Right atrium auricular region (tissue), 2 donors: ENCODE measurements at regions not wholly inside any gene's neighbourhood (a gene's known extent, or its start where the extent isn't known, plus 50 kb on each side); places are given as distances from the start of the nearest gene placed in this dataset.

Experiments used
- DNase-seq: peaks from one replicate; pipeline ENCODE4 v3.0.0-alpha.2; 2019; ENCODE audit warnings: low spot score
- H3K27ac ChIP-seq, 2 donors: fragments of 200-600 bp; sonication (generic); 1 replicate in 1 of 2; 2 replicates in 1 of 2; pipeline ENCODE4 v1.5.1; 2016 to 2019
- H3K27me3 ChIP-seq, 2 donors: fragments of 200-600 bp; sonication (generic); one replicate each; pipeline versions ENCODE4 v1.5.1 to v1.6.0; 2017 to 2019
- H3K36me3 ChIP-seq: fragments of 200-600 bp; sonication (generic); one replicate; pipeline ENCODE4 v1.5.1; 2016
- H3K4me1 ChIP-seq, 2 donors: fragments of 200-600 bp; sonication (generic); one replicate each; pipeline versions ENCODE4 v1.5.1 to v1.6.0; 2017 to 2019
- H3K4me3 ChIP-seq, 2 donors: fragments of 200-600 bp; sonication (generic); 1 replicate in 1 of 2; 2 replicates in 1 of 2; pipeline ENCODE4 v1.5.1; 2017 to 2019; ENCODE audit warnings: mild to moderate bottlenecking in 1 of 2, moderate library complexity in 1 of 2
- H3K9me3 ChIP-seq, 2 donors: fragments of 200-600 bp; sonication (generic); one replicate each; pipeline ENCODE4 v1.5.1; 2019
- TF ChIP-seq, protein P1 (sequence below), 2 donors: fragments of 200-600 bp; sonication (generic); IDR thresholded peaks; one replicate each; pipeline ENCODE4 v1.5.1; 2019; ENCODE audit warnings: antibody characterized with exemption in 2 of 2

DNA sequence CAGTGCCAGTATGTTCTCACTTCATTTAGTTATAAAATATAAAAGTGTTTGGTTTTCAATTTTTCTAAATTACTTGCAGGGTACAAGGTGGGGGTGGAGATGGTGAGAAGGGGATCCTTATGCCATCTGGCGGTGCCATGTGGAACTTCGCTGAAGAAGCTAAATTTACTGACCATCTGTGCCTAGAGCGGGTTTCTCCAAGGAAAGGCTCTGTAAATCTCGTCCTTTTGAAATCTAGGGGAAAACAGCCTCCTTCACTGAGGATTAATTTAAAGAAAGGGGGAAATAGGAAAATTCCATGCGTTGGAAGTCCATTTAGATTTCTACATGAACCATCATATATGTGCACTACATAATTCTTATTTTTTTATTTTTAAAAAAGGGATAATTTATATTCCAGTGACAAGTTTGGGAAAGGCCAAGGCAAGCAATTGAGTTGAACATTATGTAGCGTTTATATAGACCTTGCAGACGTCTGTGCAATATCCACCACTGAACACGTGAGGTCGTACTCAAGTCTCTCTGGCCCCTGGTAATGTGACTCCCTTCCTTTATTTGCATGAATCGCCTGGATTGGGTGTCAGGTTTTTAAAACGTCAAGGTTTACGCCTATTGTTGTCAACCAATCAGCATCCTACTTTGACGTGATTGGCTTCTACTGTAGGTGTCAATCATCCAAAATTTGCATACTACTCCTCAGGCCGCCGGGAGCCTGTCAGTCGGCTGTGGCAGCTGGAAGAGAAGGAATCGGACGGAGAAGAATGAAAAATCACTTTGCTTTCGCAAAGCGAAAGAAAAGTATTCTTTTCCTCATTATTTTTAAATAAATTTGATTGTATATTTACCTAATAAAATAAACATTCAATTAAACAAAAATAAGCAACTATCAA lies 297.1 kb upstream of the NFE2L3 start:
- TF ChIP-seq, protein P1, sequence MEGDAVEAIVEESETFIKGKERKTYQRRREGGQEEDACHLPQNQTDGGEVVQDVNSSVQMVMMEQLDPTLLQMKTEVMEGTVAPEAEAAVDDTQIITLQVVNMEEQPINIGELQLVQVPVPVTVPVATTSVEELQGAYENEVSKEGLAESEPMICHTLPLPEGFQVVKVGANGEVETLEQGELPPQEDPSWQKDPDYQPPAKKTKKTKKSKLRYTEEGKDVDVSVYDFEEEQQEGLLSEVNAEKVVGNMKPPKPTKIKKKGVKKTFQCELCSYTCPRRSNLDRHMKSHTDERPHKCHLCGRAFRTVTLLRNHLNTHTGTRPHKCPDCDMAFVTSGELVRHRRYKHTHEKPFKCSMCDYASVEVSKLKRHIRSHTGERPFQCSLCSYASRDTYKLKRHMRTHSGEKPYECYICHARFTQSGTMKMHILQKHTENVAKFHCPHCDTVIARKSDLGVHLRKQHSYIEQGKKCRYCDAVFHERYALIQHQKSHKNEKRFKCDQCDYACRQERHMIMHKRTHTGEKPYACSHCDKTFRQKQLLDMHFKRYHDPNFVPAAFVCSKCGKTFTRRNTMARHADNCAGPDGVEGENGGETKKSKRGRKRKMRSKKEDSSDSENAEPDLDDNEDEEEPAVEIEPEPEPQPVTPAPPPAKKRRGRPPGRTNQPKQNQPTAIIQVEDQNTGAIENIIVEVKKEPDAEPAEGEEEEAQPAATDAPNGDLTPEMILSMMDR (IDR thresholded peaks at IDR 0.05): peak in 1 of 2 donors; percentile 65
- Histone ChIP-seq H3K9me3 (no peaks in the 10 kb centered on the region), H3K27ac (no peak overlapping the region), H3K4me1 (peaks cover 0 to 34% of the 10 kb centered on the region in 2 donors), H3K27me3 (peaks cover 35 to 72% of the 10 kb centered on the region in 2 donors), H3K36me3 (no peaks in the 10 kb centered on the region), H3K4me3 (no peak overlapping the region)
- DNase-seq: no peak

DNA sequence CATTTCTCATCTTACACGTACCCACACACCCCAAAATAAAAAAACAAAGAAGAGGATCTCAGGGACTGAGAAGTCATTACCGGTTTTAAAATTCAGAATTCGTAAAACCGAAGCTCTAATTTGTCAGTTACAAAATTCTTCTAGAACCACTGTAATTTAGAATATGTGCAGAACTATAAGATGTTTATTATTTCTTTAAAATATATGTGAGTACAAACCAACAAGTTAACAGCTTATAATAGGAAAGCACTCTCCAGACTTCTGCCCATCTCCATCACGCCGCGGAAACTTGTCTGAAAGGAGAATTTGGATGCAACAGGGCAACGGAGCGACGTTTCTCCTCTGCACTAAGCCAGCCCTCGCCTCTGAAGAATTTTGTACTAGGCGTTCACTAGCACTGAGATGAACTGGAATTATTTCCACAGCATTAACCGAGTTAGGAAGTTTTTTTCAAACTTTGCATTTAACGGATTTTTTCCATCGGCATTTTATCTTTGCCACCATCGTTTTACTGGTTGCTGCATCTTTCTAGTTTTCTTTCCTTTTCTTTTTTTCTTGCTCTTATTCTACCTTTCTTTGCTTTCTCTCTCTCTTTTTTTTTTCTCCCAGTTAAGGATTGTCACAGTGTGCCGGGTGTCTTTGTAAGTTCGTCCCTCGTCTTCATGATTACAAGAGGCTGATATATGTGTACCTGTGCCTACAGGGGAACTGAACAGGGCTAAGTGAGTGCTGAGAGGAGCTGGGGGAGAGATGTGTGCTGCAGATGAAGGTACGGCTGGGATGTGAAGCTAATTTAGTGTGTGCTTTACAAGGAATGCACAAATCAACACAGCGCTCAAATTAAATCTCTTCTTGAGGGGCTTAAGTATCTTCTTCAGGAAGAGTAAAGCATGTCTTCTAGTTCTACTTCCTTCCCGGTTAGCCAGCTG lies 295.9 kb upstream of the NFE2L3 start:
- Histone ChIP-seq H3K4me3 (peak overlapping the region; percentile 38 to 46), H3K9me3 (no peaks in the 10 kb centered on the region), H3K4me1 (peaks cover 0 to 30% of the 10 kb centered on the region in 2 donors), H3K36me3 (no peaks in the 10 kb centered on the region), H3K27ac (peak overlapping the region; percentile 26 to 64), H3K27me3 (peaks cover 47 to 83% of the 10 kb centered on the region in 2 donors)
- TF ChIP-seq, protein P1 (IDR thresholded peaks at IDR 0.05): no peak
- no peak for DNase-seq

DNA sequence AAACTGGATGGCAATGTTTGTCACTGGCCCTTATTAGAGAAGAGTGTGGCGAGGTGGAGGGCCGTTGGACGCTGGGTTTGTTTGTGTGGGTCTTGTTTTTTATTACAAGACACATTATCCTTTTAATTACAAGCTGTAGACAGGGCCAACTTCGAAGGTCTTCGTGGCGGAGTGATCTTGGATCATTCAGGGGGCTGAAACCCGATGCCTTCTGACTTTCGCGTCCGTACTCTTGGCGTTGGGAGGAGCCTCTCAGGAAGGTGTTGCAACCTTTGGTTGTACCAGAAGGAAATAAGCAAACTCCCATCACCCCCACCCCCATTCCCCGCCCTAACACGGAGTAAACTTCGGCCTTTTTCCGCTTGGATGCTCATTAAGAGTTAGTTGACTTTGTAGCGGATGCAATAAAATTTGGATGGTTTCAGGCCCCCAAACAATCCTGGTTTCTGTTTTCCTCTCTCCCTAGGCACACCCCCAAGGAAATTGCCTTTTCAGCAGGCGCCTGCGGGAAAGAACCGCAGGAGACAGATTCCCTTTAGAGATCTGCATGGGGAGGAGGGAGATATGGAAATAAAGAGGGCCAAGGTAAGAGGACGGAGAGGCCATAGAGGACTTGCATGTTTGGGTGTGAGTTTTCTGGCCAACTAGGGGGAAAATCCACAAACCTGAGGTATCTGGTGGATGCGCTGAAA lies 294.5 kb upstream of the NFE2L3 start:
- TF ChIP-seq, protein P1 (IDR thresholded peaks at IDR 0.05): no peak
- no peak for DNase-seq
- H3K4me3 ChIP-seq: peak overlapping the region; percentile 38 to 46
- H3K27me3 ChIP-seq: peaks cover 61 to 89% of the 10 kb centered on the region in 2 donors
- H3K27ac ChIP-seq: peak overlapping the region in 1 of 2 donors; percentile 64
- H3K36me3 ChIP-seq: no peaks in the 10 kb centered on the region
- H3K9me3 ChIP-seq: no peaks in the 10 kb centered on the region
- peaks cover 0 to 21% of the 10 kb centered on the region in 2 donors for H3K4me1 ChIP-seq

- Histone ChIP-seq H3K27me3 (peaks cover 67 to 92% of the 10 kb centered on the region in 2 donors), H3K4me3 (no peak overlapping the region), H3K4me1 (peaks cover 0 to 21% of the 10 kb centered on the region in 2 donors)
Observed at GRCh38 chr7:25858200-25858524, 293.8 kb upstream of the NFE2L3 start.

More at GRCh38 chr7:25858200-25858524, 293.8 kb upstream of the NFE2L3 start:
- no peak overlapping the region for H3K27ac ChIP-seq
- TF ChIP-seq, protein P1 (IDR thresholded peaks at IDR 0.05): no peak
- no peak for DNase-seq
- H3K36me3 ChIP-seq: no peaks in the 10 kb centered on the region
- H3K9me3 ChIP-seq: peaks cover 0 to 2% of the 10 kb centered on the region in 2 donors
